ENCODE measurements at regions not wholly inside any gene's neighbourhood (a gene's known extent, or its start where the extent isn't known, plus 50 kb on each side); places are given as distances from the start of the nearest gene placed in this dataset.

DNA sequence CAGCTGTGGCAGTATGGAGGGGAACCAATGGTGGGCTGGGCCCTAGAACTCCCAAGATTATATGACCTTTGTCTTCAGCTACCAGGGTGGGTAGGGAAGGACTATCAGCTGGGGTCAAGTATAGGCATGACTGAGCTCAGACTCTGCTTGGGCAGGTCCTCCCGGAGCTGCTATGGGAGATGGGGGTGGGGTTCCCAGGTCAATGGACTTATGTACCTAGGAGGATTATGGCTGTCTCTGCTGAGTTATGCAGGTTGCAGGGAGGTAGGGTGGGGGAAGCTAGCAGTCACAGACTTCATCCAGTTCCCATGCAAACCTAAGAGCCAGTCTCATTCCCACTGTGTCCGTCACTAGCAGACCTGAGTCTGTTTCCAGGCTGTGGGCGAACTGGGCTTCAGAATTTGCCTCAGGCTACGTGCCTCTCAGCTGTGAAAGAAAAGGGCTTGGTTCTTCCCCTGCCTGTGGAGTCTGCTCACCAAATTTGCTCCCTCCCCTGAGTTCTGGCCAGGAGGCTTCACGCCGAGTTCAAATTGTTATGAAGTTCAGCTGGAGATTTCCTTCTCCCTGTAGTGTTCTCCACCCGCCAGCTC, 985.8 kb upstream of the NRXN1 start:
- TF ChIP-seq POLR2A (IDR thresholded peaks at IDR 0.05): no peak
- TF ChIP-seq, protein P1, sequence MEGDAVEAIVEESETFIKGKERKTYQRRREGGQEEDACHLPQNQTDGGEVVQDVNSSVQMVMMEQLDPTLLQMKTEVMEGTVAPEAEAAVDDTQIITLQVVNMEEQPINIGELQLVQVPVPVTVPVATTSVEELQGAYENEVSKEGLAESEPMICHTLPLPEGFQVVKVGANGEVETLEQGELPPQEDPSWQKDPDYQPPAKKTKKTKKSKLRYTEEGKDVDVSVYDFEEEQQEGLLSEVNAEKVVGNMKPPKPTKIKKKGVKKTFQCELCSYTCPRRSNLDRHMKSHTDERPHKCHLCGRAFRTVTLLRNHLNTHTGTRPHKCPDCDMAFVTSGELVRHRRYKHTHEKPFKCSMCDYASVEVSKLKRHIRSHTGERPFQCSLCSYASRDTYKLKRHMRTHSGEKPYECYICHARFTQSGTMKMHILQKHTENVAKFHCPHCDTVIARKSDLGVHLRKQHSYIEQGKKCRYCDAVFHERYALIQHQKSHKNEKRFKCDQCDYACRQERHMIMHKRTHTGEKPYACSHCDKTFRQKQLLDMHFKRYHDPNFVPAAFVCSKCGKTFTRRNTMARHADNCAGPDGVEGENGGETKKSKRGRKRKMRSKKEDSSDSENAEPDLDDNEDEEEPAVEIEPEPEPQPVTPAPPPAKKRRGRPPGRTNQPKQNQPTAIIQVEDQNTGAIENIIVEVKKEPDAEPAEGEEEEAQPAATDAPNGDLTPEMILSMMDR (IDR thresholded peaks at IDR 0.05 in 4 of 5, conservative IDR thresholded peaks at IDR 0.05 in 1 of 5): no peak

Measured in gastrocnemius medialis (tissue), 4 donors.